Right lobe of liver (tissue), 4 donors: ENCODE measurements at regions not wholly inside any gene's neighbourhood (a gene's known extent, or its start where the extent isn't known, plus 50 kb on each side); places are given as distances from the start of the nearest gene placed in this dataset.

Experiments
- CTCF ChIP-seq, 4 donors: fragments of 200-600 bp in 3 of 4; fragments of 450-650 bp in 1 of 4; IDR thresholded peaks; one replicate each; pipeline versions ENCODE4 v1.5.1 to v1.8.0; 2016 to 2022; ENCODE audit warnings: antibody characterized with exemption in 4 of 4, mild to moderate bottlenecking in 2 of 4
- POLR2A ChIP-seq: fragments of 450-650 bp; IDR thresholded peaks from one replicate; pipeline ENCODE4 v1.6.1; 2017; ENCODE audit warnings: antibody characterized with exemption, mild to moderate bottlenecking
- donor health status: DM: no; HTN: no; CAD: no.
- donor health status: DM: no; HTN: no; CAD: no.
- donor health status: DM: no; HTN: yes; CAD: no.

- TF ChIP-seq POLR2A, result no peak
- TF ChIP-seq CTCF (IDR thresholded peaks at IDR 0.05), result no peak
These were observed 263.1 kb upstream of the CXCL12 start for GRCh38 chr10:44647877-44648542.
